GM10248 (cell line): ENCODE measurements at regions not wholly inside any gene's neighbourhood (a gene's known extent, or its start where the extent isn't known, plus 50 kb on each side); places are given as distances from the start of the nearest gene placed in this dataset.

ENCODE experiments used
- CTCF ChIA-PET: fragments of 300-600 bp; sonication (Branson Sonifier 250); formaldehyde crosslinking; extraction: SDS; loops from one replicate; lab custom pipeline; 2021; ENCODE audit warnings: antibody characterized with exemption; lab: Yijun Ruan, JAX
- POLR2A ChIA-PET: fragments of 350-650 bp; sonication (Branson Sonifier 250); formaldehyde crosslinking; extraction: SDS; loops from one replicate; lab custom pipeline; 2020; ENCODE audit warnings: antibody characterized with exemption; lab: Yijun Ruan, JAX
- DNase-seq: peaks from one replicate; pipeline ENCODE4 v3.0.0; 2012; ENCODE audit errors: extremely low spot score
- CTCF ChIP-seq: IDR thresholded peaks from 2 replicates; pipeline ENCODE4 v1.5.1; 2012; ENCODE audit warnings: mild to moderate bottlenecking, low read depth; ENCODE audit errors: extremely low read depth, missing control alignments, control extremely low read depth

GRCh38 chr14:101111620-101112290 lies 208.2 kb upstream of the RTL1 start:
- ChIA-PET CTCF (no interaction called here), POLR2A (no interaction called here)
- no peak for TF ChIP-seq CTCF
- DNase-seq = no peak

- ChIA-PET POLR2A (no interaction called here), CTCF (interaction anchor here (0.6 kb wide), 1 partner anchor 371 kb away, joined by 3 read pairs; no protein-coding TSS in a partner anchor)
- no peak for TF ChIP-seq CTCF
- no peak for DNase-seq
Measured at GRCh38 chr14:101112351-101113107, 209.0 kb upstream of the RTL1 start.

- TF ChIP-seq CTCF = no peak
- no peak for DNase-seq
- POLR2A ChIA-PET = no interaction called here
- CTCF ChIA-PET = no interaction called here
Measured at GRCh38 chr14:101113108-101113612, 209.6 kb upstream of the RTL1 start.

- DNase-seq = no peak
Measured at GRCh38 chr14:101113835-101114725, 210.6 kb upstream of the RTL1 start.

GRCh38 chr14:101114726-101115515 lies 211.4 kb upstream of the RTL1 start:
- ChIA-PET POLR2A (no interaction called here), CTCF (no interaction called here)
- no peak for TF ChIP-seq CTCF
- no peak for DNase-seq

More at GRCh38 chr14:101113835-101114725, 210.6 kb upstream of the RTL1 start:
- ChIA-PET CTCF (no interaction called here), POLR2A (no interaction called here)
- no peak for TF ChIP-seq CTCF
